H9 (cell line): ENCODE measurements at regions not wholly inside any gene's neighbourhood (a gene's known extent, or its start where the extent isn't known, plus 50 kb on each side); places are given as distances from the start of the nearest gene placed in this dataset.

Experiments used
- DNase-seq: peaks from one replicate; pipeline ENCODE4 v3.0.0-alpha.2; 2017
- H2AFZ ChIP-seq: one replicate; pipeline ENCODE4 v1.6.1; 2013; ENCODE audit warnings: mild to moderate bottlenecking, low read length, control low read depth, moderate library complexity
- H2AK5ac ChIP-seq: 2 replicates; pipeline ENCODE4 v1.6.1; 2013; ENCODE audit warnings: low read length, control low read depth, mixed read lengths; ENCODE audit not compliant: insufficient read length
- H2BK120ac ChIP-seq: one replicate; pipeline ENCODE4 v1.6.1; 2013; ENCODE audit warnings: low read depth, mild to moderate bottlenecking, low read length, control low read depth, inconsistent platforms; ENCODE audit not compliant: poor library complexity, severe bottlenecking
- H2BK12ac ChIP-seq: 2 replicates; pipeline ENCODE4 v1.6.1; 2013; ENCODE audit warnings: low read length, control low read depth, mixed read lengths, low read depth; ENCODE audit not compliant: insufficient read length
- H2BK15ac ChIP-seq: 2 replicates; pipeline ENCODE4 v1.6.1; 2013; ENCODE audit warnings: low read depth, low read length, control low read depth
- H2BK20ac ChIP-seq: one replicate; pipeline ENCODE4 v1.6.1; 2013; ENCODE audit warnings: low read depth, mild to moderate bottlenecking, low read length, control low read depth, inconsistent platforms; ENCODE audit not compliant: poor library complexity, severe bottlenecking
- H2BK5ac ChIP-seq: 2 replicates; pipeline ENCODE4 v1.6.1; 2013; ENCODE audit warnings: low read length, control low read depth, mixed read lengths; ENCODE audit not compliant: insufficient read length
- H3K14ac ChIP-seq: 2 replicates; pipeline ENCODE4 v1.6.1; 2013; ENCODE audit warnings: low read length, control low read depth; ENCODE audit not compliant: insufficient read depth
- H3K18ac ChIP-seq: 2 replicates; pipeline ENCODE4 v1.6.1; 2013; ENCODE audit warnings: low read depth, mild to moderate bottlenecking, mixed read lengths, low read length, control low read depth; ENCODE audit not compliant: insufficient read length
- H3K23ac ChIP-seq: 2 replicates; pipeline ENCODE4 v1.6.1; 2013; ENCODE audit warnings: low read length, control low read depth, mixed read lengths, low read depth; ENCODE audit not compliant: insufficient read length
- H3K23me2 ChIP-seq: 2 replicates; pipeline ENCODE4 v1.6.1; 2013; ENCODE audit warnings: low read depth, mild to moderate bottlenecking, mixed read lengths, low read length, control low read depth; ENCODE audit not compliant: insufficient read length, poor library complexity, severe bottlenecking
- H3K27ac ChIP-seq: 2 replicates; pipeline ENCODE4 v1.5.1; 2013; ENCODE audit warnings: low read length, control low read depth, mixed read lengths, low read depth; ENCODE audit not compliant: insufficient read length
- H3K27me3 ChIP-seq: 2 replicates; pipeline ENCODE4 v1.6.1; 2013; ENCODE audit warnings: low read length, control low read depth, inconsistent platforms; ENCODE audit not compliant: insufficient read depth
- H3K4ac ChIP-seq: 2 replicates; pipeline ENCODE4 v1.6.1; 2013; ENCODE audit warnings: low read depth, mild to moderate bottlenecking, control low read depth, inconsistent platforms, low read length, moderate library complexity
- H3K4me1 ChIP-seq: 2 replicates; pipeline ENCODE4 v1.6.1; 2013; ENCODE audit warnings: low read length, control low read depth, inconsistent platforms; ENCODE audit not compliant: insufficient read depth
- H3K4me2 ChIP-seq: 2 replicates; pipeline ENCODE4 v1.6.1; 2013; ENCODE audit warnings: low read length, control low read depth, mixed read lengths; ENCODE audit not compliant: insufficient read length, insufficient read depth
- H3K56ac ChIP-seq: 2 replicates; pipeline ENCODE4 v1.6.1; 2013; ENCODE audit warnings: low read depth, mild to moderate bottlenecking, mixed read lengths, low read length, control low read depth; ENCODE audit not compliant: insufficient read length
- H3K79me1 ChIP-seq: 2 replicates; pipeline ENCODE4 v1.6.1; 2013; ENCODE audit warnings: low read depth, mild to moderate bottlenecking, moderate library complexity, low read length, control low read depth, inconsistent platforms; ENCODE audit not compliant: insufficient read depth, poor library complexity, severe bottlenecking
- H3K79me2 ChIP-seq: 2 replicates; pipeline ENCODE4 v1.6.1; 2013; ENCODE audit warnings: low read length, control low read depth, inconsistent platforms; ENCODE audit not compliant: insufficient read depth
- H3K9ac ChIP-seq: 2 replicates; pipeline ENCODE4 v1.6.1; 2013; ENCODE audit warnings: low read length, control low read depth, mixed read lengths; ENCODE audit not compliant: insufficient read length; ENCODE audit errors: extremely low read depth
- H3K9me3 ChIP-seq: one replicate; pipeline ENCODE4 v1.6.1; 2013; ENCODE audit warnings: low read depth, low read length, inconsistent platforms; ENCODE audit not compliant: control insufficient read depth
- H3T11ph ChIP-seq: one replicate; pipeline ENCODE4 v1.6.1; 2013; ENCODE audit warnings: mild to moderate bottlenecking, low read length, control low read depth, inconsistent platforms
- H4K20me1 ChIP-seq: one replicate; pipeline ENCODE4 v1.6.1; 2013; ENCODE audit not compliant: control insufficient read depth, insufficient read length, insufficient read depth
- H4K5ac ChIP-seq: 2 replicates; pipeline ENCODE4 v1.6.1; 2013; ENCODE audit warnings: low read depth, mild to moderate bottlenecking, mixed read lengths, low read length, control low read depth; ENCODE audit not compliant: insufficient read length
- H4K8ac ChIP-seq: replicated peaks from 2 replicates; pipeline ENCODE4 v1.6.1; 2013; ENCODE audit warnings: low read length, control low read depth, mixed read lengths, low read depth; ENCODE audit not compliant: insufficient read length
- H4K91ac ChIP-seq: 2 replicates; pipeline ENCODE4 v1.6.1; 2013; ENCODE audit warnings: low read depth, mild to moderate bottlenecking, moderate library complexity, mixed read lengths, low read length, control low read depth; ENCODE audit not compliant: insufficient read length
- H3K27ac Mint-ChIP-seq, 3 experiments: 2 replicates in 2 of 3; 3 replicates in 1 of 3; pipeline ENCODE4 v1.8.0; 2020 to 2021; ENCODE audit warnings: mixed read lengths in 3 of 3, mild to moderate bottlenecking in 1 of 3, moderate library complexity in 1 of 3
- H3K27me3 Mint-ChIP-seq: 2 replicates; pipeline ENCODE4 v1.8.0; 2021; ENCODE audit warnings: low read depth, mild to moderate bottlenecking, moderate library complexity, mixed read lengths
- H3K36me3 Mint-ChIP-seq, 3 experiments: 2 replicates in 2 of 3; 3 replicates in 1 of 3; pipeline ENCODE4 v1.8.0; 2020 to 2021; ENCODE audit warnings: low read depth in 3 of 3, mixed read lengths in 3 of 3; ENCODE audit not compliant: insufficient read depth in 1 of 3
- H3K4me1 Mint-ChIP-seq, 2 experiments: 2 replicates each; pipeline ENCODE4 v1.8.0; 2020; ENCODE audit warnings: mixed read lengths in 2 of 2
- H3K4me3 Mint-ChIP-seq, 2 experiments: 2 replicates in 1 of 2; 3 replicates in 1 of 2; pipeline ENCODE4 v1.8.0; 2020 to 2021; ENCODE audit warnings: mild to moderate bottlenecking in 2 of 2, mixed read lengths in 2 of 2, moderate library complexity in 1 of 2
- H3K9me3 Mint-ChIP-seq, 2 experiments: 2 replicates in 1 of 2; 3 replicates in 1 of 2; pipeline ENCODE4 v1.8.0; 2020; ENCODE audit warnings: mild to moderate bottlenecking in 2 of 2, mixed read lengths in 2 of 2, moderate library complexity in 1 of 2
- WGBS: extraction: QIAGEN DNeasy Blood & Tissue Kit; methylation state at CpG from one replicate; pipeline ENCODE4 v1.1.7; 2013; ENCODE audit warnings: missing lambda C conversion rate, low lambda C conversion rate, mixed read lengths; ENCODE audit not compliant: insufficient read length; ENCODE audit errors: extremely low coverage; 5-methylcytosine and 5-hydroxymethylcytosine counted together
- TF ChIP-seq, protein P1 (sequence below): fragments of 200-600 bp; sonication (generic); conservative IDR thresholded peaks from 3 replicates; pipeline ENCODE4 v1.8.0; 2021; ENCODE audit warnings: antibody characterized with exemption, mild to moderate bottlenecking

GRCh38 chr10:105864854-105865253, 1223.8 kb downstream of the SORCS3 start:
- no peak overlapping the region for H3K14ac ChIP-seq
- WGBS = no CpG with 5 or more reads among the region's 2 CpGs
- no peak overlapping the region for H4K5ac ChIP-seq
- no peak overlapping the region for H2BK20ac ChIP-seq
- no peak overlapping the region for H2BK12ac ChIP-seq
- H3K18ac ChIP-seq = no peak overlapping the region
- H3K23me2 ChIP-seq = no peaks in the 10 kb centered on the region
- Mint-ChIP-seq H3K9me3 (no peaks in the 10 kb centered on the region), H3K27ac (no peak overlapping the region), H3K4me3 (no peak overlapping the region), H3K27me3 (no peaks in the 10 kb centered on the region), H3K36me3 (no peaks in the 10 kb centered on the region; a peak in 1 of 7 replicates), H3K4me1 (no peaks in the 10 kb centered on the region; a peak in 1 of 4 replicates)
- no peak overlapping the region for H2BK5ac ChIP-seq
- DNase-seq = no peak
- H3T11ph ChIP-seq = no peak overlapping the region
- no peaks in the 10 kb centered on the region for H3K79me1 ChIP-seq
- H3K27ac ChIP-seq = no peak overlapping the region
- H2AK5ac ChIP-seq = no peak overlapping the region
- no peak overlapping the region for H3K23ac ChIP-seq
- H2BK15ac ChIP-seq = no peak overlapping the region
- H2AFZ ChIP-seq = no peak overlapping the region
- H3K79me2 ChIP-seq = no peaks in the 10 kb centered on the region
- no peaks in the 10 kb centered on the region for H3K27me3 ChIP-seq
- no peak overlapping the region for H2BK120ac ChIP-seq
- H3K9me3 ChIP-seq = no peaks in the 10 kb centered on the region
- no peak overlapping the region for H3K4me2 ChIP-seq
- TF ChIP-seq, protein P1, sequence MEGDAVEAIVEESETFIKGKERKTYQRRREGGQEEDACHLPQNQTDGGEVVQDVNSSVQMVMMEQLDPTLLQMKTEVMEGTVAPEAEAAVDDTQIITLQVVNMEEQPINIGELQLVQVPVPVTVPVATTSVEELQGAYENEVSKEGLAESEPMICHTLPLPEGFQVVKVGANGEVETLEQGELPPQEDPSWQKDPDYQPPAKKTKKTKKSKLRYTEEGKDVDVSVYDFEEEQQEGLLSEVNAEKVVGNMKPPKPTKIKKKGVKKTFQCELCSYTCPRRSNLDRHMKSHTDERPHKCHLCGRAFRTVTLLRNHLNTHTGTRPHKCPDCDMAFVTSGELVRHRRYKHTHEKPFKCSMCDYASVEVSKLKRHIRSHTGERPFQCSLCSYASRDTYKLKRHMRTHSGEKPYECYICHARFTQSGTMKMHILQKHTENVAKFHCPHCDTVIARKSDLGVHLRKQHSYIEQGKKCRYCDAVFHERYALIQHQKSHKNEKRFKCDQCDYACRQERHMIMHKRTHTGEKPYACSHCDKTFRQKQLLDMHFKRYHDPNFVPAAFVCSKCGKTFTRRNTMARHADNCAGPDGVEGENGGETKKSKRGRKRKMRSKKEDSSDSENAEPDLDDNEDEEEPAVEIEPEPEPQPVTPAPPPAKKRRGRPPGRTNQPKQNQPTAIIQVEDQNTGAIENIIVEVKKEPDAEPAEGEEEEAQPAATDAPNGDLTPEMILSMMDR = no peak
- no peak overlapping the region for H4K8ac ChIP-seq
- no peak overlapping the region for H3K4ac ChIP-seq
- H3K4me1 ChIP-seq = no peaks in the 10 kb centered on the region
- no peaks in the 10 kb centered on the region for H4K20me1 ChIP-seq
- no peak overlapping the region for H3K9ac ChIP-seq
- no peak overlapping the region for H3K56ac ChIP-seq
- H4K91ac ChIP-seq = no peak overlapping the region
